ENCODE measurements at regions not wholly inside any gene's neighbourhood (a gene's known extent, or its start where the extent isn't known, plus 50 kb on each side); places are given as distances from the start of the nearest gene placed in this dataset.

DNA sequence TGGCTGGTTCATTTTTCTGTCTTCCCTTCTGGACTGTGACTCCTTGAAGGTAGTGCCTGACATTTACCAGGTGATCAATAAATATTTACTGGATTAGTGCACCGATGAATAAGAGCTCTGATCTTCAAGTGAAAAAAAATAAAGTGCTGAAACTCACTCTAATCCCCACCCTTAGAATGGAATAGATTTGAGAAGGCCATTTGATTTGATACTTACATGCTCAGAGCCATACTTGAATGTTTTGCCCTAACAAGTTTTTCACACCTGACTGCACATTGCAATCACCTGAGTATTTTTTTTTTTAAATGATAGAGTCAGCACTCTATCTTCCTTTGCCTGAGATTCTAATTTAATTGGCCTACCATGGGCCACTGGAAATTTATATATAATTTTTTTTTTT lies 105.7 kb downstream of the LRRC70 start:
- TF ChIP-seq POLR2A (IDR thresholded peaks at IDR 0.05): no peak
- TF ChIP-seq, protein P1, sequence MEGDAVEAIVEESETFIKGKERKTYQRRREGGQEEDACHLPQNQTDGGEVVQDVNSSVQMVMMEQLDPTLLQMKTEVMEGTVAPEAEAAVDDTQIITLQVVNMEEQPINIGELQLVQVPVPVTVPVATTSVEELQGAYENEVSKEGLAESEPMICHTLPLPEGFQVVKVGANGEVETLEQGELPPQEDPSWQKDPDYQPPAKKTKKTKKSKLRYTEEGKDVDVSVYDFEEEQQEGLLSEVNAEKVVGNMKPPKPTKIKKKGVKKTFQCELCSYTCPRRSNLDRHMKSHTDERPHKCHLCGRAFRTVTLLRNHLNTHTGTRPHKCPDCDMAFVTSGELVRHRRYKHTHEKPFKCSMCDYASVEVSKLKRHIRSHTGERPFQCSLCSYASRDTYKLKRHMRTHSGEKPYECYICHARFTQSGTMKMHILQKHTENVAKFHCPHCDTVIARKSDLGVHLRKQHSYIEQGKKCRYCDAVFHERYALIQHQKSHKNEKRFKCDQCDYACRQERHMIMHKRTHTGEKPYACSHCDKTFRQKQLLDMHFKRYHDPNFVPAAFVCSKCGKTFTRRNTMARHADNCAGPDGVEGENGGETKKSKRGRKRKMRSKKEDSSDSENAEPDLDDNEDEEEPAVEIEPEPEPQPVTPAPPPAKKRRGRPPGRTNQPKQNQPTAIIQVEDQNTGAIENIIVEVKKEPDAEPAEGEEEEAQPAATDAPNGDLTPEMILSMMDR (IDR thresholded peaks at IDR 0.05 in 4 of 5, conservative IDR thresholded peaks at IDR 0.05 in 1 of 5): no peak
